GM21723 (cell line): ENCODE measurements at regions not wholly inside any gene's neighbourhood (a gene's known extent, or its start where the extent isn't known, plus 50 kb on each side); places are given as distances from the start of the nearest gene placed in this dataset.

Source experiments
- ATAC-seq: cut with Tn5 transposase; IDR thresholded peaks from one replicate; pipeline ENCODE4 v1.9.1; 2021; ENCODE audit warnings: mild to moderate bottlenecking, moderate library complexity; ENCODE audit not compliant: unreplicated experiment

DNA sequence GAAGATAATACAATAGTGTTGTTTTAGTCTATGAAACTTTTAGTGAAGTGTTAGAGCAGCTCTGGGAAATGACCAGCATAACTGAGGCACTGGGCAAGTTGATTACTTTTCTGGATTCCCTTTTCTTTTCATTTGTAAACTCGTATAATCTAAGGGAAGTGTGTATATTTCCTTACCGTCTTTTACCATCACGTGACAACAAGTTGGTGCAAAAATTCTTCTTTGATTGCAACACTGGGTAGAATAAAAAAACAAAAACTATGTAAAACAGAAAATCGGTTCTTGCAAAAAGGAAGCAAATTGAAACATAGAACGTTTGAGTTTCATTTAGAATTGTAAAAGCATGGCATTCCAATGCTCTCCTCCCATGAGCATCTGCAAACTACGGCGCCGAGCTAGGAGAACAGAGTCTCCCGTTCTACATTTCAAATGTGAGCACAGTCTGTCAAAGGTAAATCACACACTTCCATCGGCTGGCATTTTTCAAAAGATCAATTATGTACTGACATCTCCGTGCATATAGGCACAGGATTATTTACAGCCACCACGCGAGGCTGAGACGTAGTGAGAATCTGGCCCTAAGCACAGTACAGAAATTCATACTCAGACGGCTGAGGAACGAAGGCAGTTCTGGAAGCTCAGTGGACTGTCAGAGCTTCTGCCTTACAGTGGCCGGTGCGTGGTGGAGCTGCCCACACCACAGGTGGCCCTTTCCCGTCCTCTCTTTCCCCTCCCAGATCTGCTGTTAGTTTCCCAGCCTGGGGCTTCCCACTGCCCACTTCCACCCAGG is 314.0 kb downstream of the BMP7 start:
- ATAC-seq, result no peak

DNA sequence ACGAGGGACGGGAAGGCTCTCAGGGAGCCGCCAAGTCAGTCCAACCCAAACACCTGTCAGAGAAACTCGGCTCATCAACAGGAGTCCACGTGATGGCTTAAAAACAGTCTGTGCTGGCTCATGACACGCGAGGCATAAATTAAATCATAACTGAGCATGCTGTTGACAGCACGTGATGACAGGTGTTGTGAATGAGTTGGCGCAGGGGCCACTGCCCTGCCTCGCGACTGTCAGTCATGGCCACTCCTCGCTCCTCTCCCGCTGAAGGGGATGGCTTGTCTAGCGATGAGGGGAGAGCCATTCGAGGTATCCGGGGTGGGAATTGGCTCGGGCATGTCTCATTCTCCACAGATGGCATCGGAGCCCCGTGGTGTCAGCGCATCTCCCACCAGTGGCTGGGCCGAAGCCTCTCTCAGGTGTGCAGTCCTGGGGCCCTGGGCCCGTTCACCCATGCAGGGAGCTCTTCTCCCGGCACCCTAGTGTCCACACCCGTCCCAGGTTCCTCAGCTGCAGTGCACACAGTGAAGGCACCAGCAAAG is 313.3 kb downstream of the BMP7 start:
- no peak for ATAC-seq

GRCh38 chr20:56954797-56955196 is 311.6 kb downstream of the BMP7 start:
- ATAC-seq, result no peak

- no peak for ATAC-seq
Observed at GRCh38 chr20:56955680-56956079, 310.8 kb downstream of the BMP7 start.

- no peak for ATAC-seq
Observed at GRCh38 chr20:56956534-56956933, 309.9 kb downstream of the BMP7 start.

- no peak for ATAC-seq
Observed at GRCh38 chr20:56957737-56958553, 308.5 kb downstream of the BMP7 start.

DNA sequence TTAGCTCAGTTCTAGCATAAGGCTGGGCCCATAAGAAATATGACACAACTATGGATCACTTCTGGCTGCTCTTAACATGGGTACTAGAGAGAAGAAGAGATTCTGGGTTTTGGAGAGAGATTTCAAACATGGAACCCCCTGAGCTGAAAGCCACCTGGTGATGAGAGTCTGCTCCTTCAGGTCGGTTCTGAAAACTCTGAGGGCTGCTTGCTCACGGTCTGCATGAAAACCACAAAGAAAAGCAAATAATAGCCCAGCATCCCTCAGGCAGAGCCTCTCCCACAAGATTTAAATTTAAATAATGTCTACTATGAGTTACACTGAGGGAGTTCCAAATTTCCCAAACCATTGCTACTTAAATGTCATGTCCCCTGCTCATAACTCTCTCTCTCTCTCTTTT is 301.5 kb downstream of the BMP7 start:
- no peak for ATAC-seq

GRCh38 chr20:56967916-56968315 is 298.5 kb downstream of the BMP7 start:
- ATAC-seq, result no peak

GRCh38 chr20:56968376-56969048 is 297.9 kb downstream of the BMP7 start:
- no peak for ATAC-seq

GRCh38 chr20:56974499-56975250 is 291.8 kb downstream of the BMP7 start:
- ATAC-seq, result no peak

GRCh38 chr20:56975838-56976237 is 290.6 kb downstream of the BMP7 start:
- ATAC-seq, result no peak

GRCh38 chr20:56976336-56976735 is 290.1 kb downstream of the BMP7 start:
- no peak for ATAC-seq

DNA sequence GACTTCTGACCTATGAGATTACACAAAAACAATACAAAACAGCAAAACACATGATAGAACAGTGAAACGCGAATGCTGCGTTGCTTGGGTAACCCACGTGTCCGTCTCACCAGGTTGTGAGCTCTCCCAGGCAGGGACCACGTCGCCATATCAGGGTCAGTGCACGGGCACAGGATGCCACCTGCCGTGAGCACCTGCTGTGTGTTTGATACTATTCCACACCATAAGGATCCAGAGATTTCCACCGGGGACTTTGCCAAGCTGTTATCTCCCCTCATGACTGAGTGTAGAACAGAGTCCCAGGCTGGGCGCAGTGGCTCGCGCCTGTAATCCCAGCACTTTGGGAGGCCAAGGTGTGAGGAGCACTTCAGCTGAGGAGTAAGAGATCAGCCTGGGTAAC is 288.0 kb downstream of the BMP7 start:
- no peak for ATAC-seq

DNA sequence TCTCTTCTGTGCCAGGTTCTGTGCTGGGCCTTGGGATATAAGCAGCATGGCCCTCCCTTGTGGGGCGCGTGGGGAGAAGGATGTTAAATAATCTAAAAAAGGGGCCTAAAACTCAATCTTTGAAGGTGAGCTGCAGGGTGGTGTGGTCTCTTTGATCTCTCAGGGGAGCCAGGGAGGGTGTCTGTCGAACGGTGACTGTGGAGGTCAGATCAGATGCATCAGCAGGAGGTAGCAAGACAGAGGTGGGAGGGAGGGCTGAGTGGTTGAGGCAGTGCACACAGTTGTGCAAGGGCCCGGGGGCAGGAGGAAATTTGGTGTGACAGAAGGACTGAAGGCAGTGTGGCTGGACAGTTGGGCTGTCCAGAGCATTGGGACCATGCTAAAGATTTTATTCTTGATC is 287.3 kb downstream of the BMP7 start:
- ATAC-seq, result no peak

DNA sequence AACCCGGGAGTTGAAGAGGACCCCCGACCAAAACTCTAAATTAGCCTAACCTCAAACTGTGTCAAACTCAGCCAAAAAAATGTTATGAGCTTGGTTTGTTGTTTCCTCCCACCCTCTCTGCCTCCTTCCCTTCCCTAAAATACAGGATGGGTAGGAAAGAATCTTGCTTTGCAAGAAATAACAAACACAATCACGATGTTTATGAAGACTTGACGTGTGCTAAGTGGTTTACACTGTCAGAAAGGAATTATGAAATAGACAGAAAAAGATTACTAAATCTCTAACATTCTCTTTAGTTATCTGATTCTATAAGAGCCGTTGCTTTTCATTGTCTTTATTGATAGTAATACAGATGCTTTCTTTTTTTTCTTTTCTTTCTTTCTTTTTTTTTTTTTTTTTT is 285.1 kb downstream of the BMP7 start:
- no peak for ATAC-seq

DNA sequence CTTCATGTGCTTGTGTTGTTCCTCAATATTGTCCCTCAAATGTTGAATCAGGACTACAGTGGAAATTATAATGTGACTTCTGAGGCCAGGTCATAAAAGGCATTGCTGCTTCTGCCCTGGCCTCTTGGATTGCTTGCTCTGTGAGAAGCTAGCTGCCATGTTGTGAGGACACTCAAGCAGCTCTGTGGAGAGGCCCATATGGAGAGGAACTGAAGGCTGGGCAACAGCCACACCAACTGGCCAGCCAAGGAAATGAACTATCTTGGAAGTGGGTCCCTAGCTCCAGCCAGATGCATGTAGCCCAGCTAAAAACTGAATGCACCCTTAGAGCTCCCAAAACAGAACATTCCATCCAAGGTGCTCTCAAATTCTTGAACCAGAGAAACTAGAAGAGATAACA is 282.6 kb downstream of the BMP7 start:
- no peak for ATAC-seq

DNA sequence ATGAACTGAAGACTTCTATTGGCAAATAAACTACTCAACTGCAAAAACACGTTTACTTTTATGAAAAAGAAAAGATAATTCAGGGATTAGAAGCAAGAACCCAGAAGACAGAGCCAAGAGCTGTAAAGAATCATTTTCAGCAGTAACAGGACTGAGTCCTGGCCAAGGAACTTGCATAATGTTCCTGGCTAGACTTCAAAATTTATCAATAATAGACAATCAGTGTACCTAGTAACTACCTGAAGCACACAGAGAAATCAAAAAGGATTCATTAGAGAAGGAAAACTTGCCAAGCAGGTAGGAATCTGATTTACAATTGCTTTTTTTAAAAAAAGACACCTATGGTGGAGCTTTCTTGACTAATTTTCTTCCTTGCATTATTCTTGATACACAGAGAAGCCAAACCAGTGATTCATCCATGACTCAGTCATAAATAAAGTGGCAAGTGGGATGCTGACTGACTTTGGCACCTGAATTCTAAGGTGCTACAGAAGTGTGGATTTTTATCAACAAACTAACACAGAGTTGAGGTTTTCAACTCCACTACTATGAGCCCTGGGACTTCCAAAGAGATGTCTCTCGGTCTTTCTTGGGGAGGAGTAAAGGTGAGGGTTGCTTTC is 281.3 kb downstream of the BMP7 start:
- ATAC-seq, result no peak

DNA sequence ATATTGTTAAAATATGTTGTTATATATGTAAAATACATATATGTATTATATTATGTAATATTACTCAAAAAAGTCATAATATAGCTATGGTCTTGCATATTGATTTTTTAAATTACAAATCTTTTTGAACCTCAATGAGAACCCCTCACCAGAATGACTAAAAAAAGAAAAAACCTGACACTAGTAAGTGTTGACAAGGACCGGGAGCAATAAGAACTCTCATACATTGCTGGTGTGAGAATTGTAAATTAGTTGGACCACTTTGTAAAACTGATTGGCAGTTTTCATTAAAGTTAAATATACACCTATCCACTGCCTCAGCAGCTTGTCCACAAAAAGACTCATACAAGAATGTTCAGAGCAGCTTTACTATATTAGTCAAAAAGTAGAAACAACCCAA is 280.0 kb downstream of the BMP7 start:
- no peak for ATAC-seq

GRCh38 chr20:56986931-56987720 is 279.3 kb downstream of the BMP7 start:
- ATAC-seq, result no peak

GRCh38 chr20:56987986-56988385 is 278.5 kb downstream of the BMP7 start:
- ATAC-seq, result no peak
